HG03457 (cell line): ENCODE measurements at regions not wholly inside any gene's neighbourhood (a gene's known extent, or its start where the extent isn't known, plus 50 kb on each side); places are given as distances from the start of the nearest gene placed in this dataset.

Experiments
- ATAC-seq: cut with Tn5 transposase; IDR thresholded peaks from one replicate; pipeline ENCODE4 v1.9.1; 2021; ENCODE audit warnings: moderate number of reproducible peaks; ENCODE audit not compliant: unreplicated experiment

GRCh38 chr12:90064852-90065801 lies 356.5 kb upstream of the ATP2B1 start:
- ATAC-seq, result no peak

- no peak for ATAC-seq
Measured at GRCh38 chr12:90062799-90063198, 354.2 kb upstream of the ATP2B1 start.

GRCh38 chr12:90061809-90062208 lies 353.2 kb upstream of the ATP2B1 start:
- ATAC-seq, result no peak

- ATAC-seq, result no peak
Measured at GRCh38 chr12:90060031-90060430, 351.4 kb upstream of the ATP2B1 start.

- no peak for ATAC-seq
Measured at GRCh38 chr12:90058704-90059103, 350.1 kb upstream of the ATP2B1 start.

GRCh38 chr12:90055071-90055470 lies 346.4 kb upstream of the ATP2B1 start:
- no peak for ATAC-seq

GRCh38 chr12:90048918-90049317 lies 340.3 kb upstream of the ATP2B1 start:
- no peak for ATAC-seq

- ATAC-seq, result no peak
Measured at GRCh38 chr12:90045559-90045958, 336.9 kb upstream of the ATP2B1 start.

- ATAC-seq, result no peak
Measured at GRCh38 chr12:90044069-90044468, 335.4 kb upstream of the ATP2B1 start.

- ATAC-seq, result no peak
Measured at GRCh38 chr12:90042920-90043641, 334.4 kb upstream of the ATP2B1 start.

GRCh38 chr12:90038289-90038688 lies 329.7 kb upstream of the ATP2B1 start:
- ATAC-seq, result no peak

- no peak for ATAC-seq
Measured at GRCh38 chr12:90037740-90038139, 329.1 kb upstream of the ATP2B1 start.

- ATAC-seq, result no peak
Measured at GRCh38 chr12:90036637-90037036, 328.0 kb upstream of the ATP2B1 start.

- no peak for ATAC-seq
Measured at GRCh38 chr12:90030726-90031125, 322.1 kb upstream of the ATP2B1 start.

- no peak for ATAC-seq
Measured at GRCh38 chr12:90029317-90029716, 320.7 kb upstream of the ATP2B1 start.

- no peak for ATAC-seq
Measured at GRCh38 chr12:90028635-90029051, 320.0 kb upstream of the ATP2B1 start.

GRCh38 chr12:90027889-90028634 lies 319.4 kb upstream of the ATP2B1 start:
- no peak for ATAC-seq

GRCh38 chr12:90027041-90027440 lies 318.4 kb upstream of the ATP2B1 start:
- ATAC-seq, result no peak

GRCh38 chr12:90026516-90026915 lies 317.9 kb upstream of the ATP2B1 start:
- no peak for ATAC-seq

GRCh38 chr12:90024262-90024661 lies 315.6 kb upstream of the ATP2B1 start:
- no peak for ATAC-seq

GRCh38 chr12:90023207-90023900 lies 314.7 kb upstream of the ATP2B1 start:
- ATAC-seq, result no peak
